K562 (cell line): ENCODE measurements at regions not wholly inside any gene's neighbourhood (a gene's known extent, or its start where the extent isn't known, plus 50 kb on each side); places are given as distances from the start of the nearest gene placed in this dataset.

Experiments
- ATAC-seq: fragments of 200-7000 bp; cut with Tn5 transposase; 3 replicates; pipeline ENCODE4 v1.9.1; 2020; ENCODE audit warnings: moderate library complexity
- BruUV-seq: library from RNA; stranded (reverse); fragments of 400-500 nt; replicated peaks from 2 replicates; lab custom pipeline; 2021; lab: Mats Ljungman, UMichigan
- CTCF ChIA-PET: fragments of 300-600 bp; formaldehyde crosslinking; extraction: SDS; loops from one replicate; lab custom pipeline; 2021; ENCODE audit warnings: low intra/inter-chr PET ratio; lab: Yijun Ruan, JAX
- POLR2A ChIA-PET: fragments of 300-600, 350-650 bp; sonication (Branson Sonifier 250); formaldehyde crosslinking; extraction: SDS; loops from one replicate; lab custom pipeline; 2021; ENCODE audit warnings: antibody characterized with exemption, inconsistent platforms; lab: Yijun Ruan, JAX
- DNase-seq, 4 experiments: peaks; one replicate each; pipeline versions ENCODE4 v3.0.0 to v3.0.0-alpha.2; 2011 to 2018; ENCODE audit warnings: low spot score in 3 of 4, mixed read lengths in 3 of 4; ENCODE audit errors: extremely low read depth in 1 of 4
- FAIRE-seq: peaks from 2 replicates; lab custom pipeline; 2011; peaks lifted over from hg19 to GRCh38; lab: Jason Lieb, UNC
- H2AFZ ChIP-seq: 2 replicates; pipeline ENCODE4 v1.6.0; 2011; ENCODE audit warnings: low read depth, low read length, control low read depth, inconsistent platforms
- H3K27ac ChIP-seq: fragments of 200-600 bp; 3 replicates; pipeline ENCODE4 v1.8.0; 2011; ENCODE audit warnings: low read depth, mild to moderate bottlenecking, control low read depth, inconsistent platforms, low read length, moderate library complexity, mixed read lengths; ENCODE audit errors: extremely low read depth
- H3K27me3 ChIP-seq, 2 experiments: fragments of 300-600 bp in 1 of 2; 2 replicates in 1 of 2; 3 replicates in 1 of 2; pipeline versions ENCODE4 v1.6.0 to v1.8.0; 2011; ENCODE audit warnings: inconsistent platforms in 2 of 2, low read length in 2 of 2, mild to moderate bottlenecking in 1 of 2, mixed read lengths in 1 of 2, moderate library complexity in 1 of 2; ENCODE audit not compliant: control insufficient read depth in 2 of 2, insufficient read depth in 2 of 2
- H3K36me3 ChIP-seq: fragments of 300-600 bp; 3 replicates; pipeline ENCODE4 v1.8.0; 2011; ENCODE audit warnings: mild to moderate bottlenecking, low read length, inconsistent platforms; ENCODE audit not compliant: control insufficient read depth, insufficient read depth
- H3K4me1 ChIP-seq, 2 experiments: fragments of 200-600 bp in 1 of 2; replicated peaks in 1 of 2; 2 replicates in 1 of 2; 3 replicates in 1 of 2; pipeline versions ENCODE4 v1.5.1 to v1.8.0; 2011; ENCODE audit warnings: inconsistent platforms in 2 of 2, low read length in 2 of 2, mild to moderate bottlenecking in 1 of 2, mixed read lengths in 1 of 2, moderate library complexity in 1 of 2; ENCODE audit not compliant: control insufficient read depth in 2 of 2, insufficient read depth in 2 of 2
- H3K4me2 ChIP-seq: 2 replicates; pipeline ENCODE4 v1.6.1; 2011; ENCODE audit warnings: low read length, control low read depth, inconsistent platforms, mixed read lengths; ENCODE audit not compliant: insufficient read depth
- H3K4me3 ChIP-seq: fragments of 200-600 bp; sonication (generic), shearing (Covaris generic); 2 replicates; pipeline ENCODE4 v1.5.1; 2016; ENCODE audit warnings: control low read depth, inconsistent platforms
- H3K79me2 ChIP-seq: fragments of 200-600 bp; 3 replicates; pipeline ENCODE4 v1.8.0; 2011; ENCODE audit warnings: low read length, inconsistent platforms; ENCODE audit not compliant: control insufficient read depth, insufficient read depth
- H3K9ac ChIP-seq, 2 experiments: 2 replicates each; pipeline versions ENCODE4 v1.6.0 to v1.6.1; 2011; ENCODE audit warnings: low read depth in 2 of 2, low read length in 2 of 2, control low read depth in 1 of 2, inconsistent platforms in 1 of 2, mild to moderate bottlenecking in 1 of 2, mixed read lengths in 1 of 2; ENCODE audit not compliant: insufficient read depth in 1 of 2
- H3K9me1 ChIP-seq: one replicate; pipeline ENCODE4 v1.6.0; 2011; ENCODE audit warnings: inconsistent platforms, mild to moderate bottlenecking, low read length, moderate library complexity; ENCODE audit not compliant: control insufficient read depth, insufficient read depth
- H3K9me3 ChIP-seq: replicated peaks from 2 replicates; pipeline ENCODE4 v1.5.1; 2011; ENCODE audit warnings: low read depth, low read length, inconsistent platforms; ENCODE audit not compliant: control insufficient read depth, insufficient read depth
- H4K20me1 ChIP-seq: replicated peaks from 2 replicates; pipeline ENCODE4 v1.6.1; 2011; ENCODE audit warnings: low read length, inconsistent platforms, mixed read lengths; ENCODE audit not compliant: control insufficient read depth, insufficient read depth
- BACH1 ChIP-seq: fragments of 200-800 bp; sonication (Bioruptor generic); IDR thresholded peaks from 2 replicates; pipeline ENCODE4 v1.6.1; 2016; ENCODE audit warnings: missing genetic modification characterization, missing compliant biosample characterization
- CEBPB ChIP-seq: fragments of 450-650 bp; IDR thresholded peaks from 2 replicates; pipeline ENCODE4 v1.6.1; 2016; ENCODE audit warnings: missing genetic modification characterization, missing compliant biosample characterization
- GATAD2B ChIP-seq: fragments of 450-650 bp; IDR thresholded peaks from 2 replicates; pipeline ENCODE4 v1.6.1; 2017; ENCODE audit warnings: mild to moderate bottlenecking, borderline replicate concordance
- HCFC1 ChIP-seq: IDR thresholded peaks from 2 replicates; pipeline ENCODE4 v1.6.1; 2012; ENCODE audit warnings: low read depth, low read length, improper control_type of control experiment
- JUN ChIP-seq, 2 experiments: sonication (generic) in 1 of 2; formaldehyde crosslinking in 1 of 2; IDR thresholded peaks; 2 replicates each; pipeline versions ENCODE4 v1.6.1 to v1.8.0; 2012 to 2022; ENCODE audit warnings: borderline replicate concordance in 2 of 2, mild to moderate bottlenecking in 2 of 2, improper control_type of control experiment in 1 of 2, low read depth in 1 of 2, low read length in 1 of 2, missing genetic modification reagents in 1 of 2
- MAX ChIP-seq: sonication (generic); formaldehyde crosslinking; IDR thresholded peaks from 2 replicates; pipeline ENCODE4 v1.9.0; 2022; ENCODE audit warnings: mild to moderate bottlenecking, missing genetic modification reagents
- MEF2A ChIP-seq: IDR thresholded peaks from 2 replicates; pipeline ENCODE4 v1.6.1; 2011; ENCODE audit warnings: low read depth, mild to moderate bottlenecking, low read length, moderate library complexity; ENCODE audit not compliant: control insufficient read depth
- PRMT5 ChIP-seq: sonication (generic); formaldehyde crosslinking; IDR thresholded peaks from 2 replicates; pipeline ENCODE4 v1.5.0; 2020; ENCODE audit warnings: missing genetic modification reagents
- RAD21 ChIP-seq, 2 experiments: fragments of 250-450 bp in 1 of 2; fragments of 450-650 bp in 1 of 2; sonication (Bioruptor Pico) in 1 of 2; formaldehyde crosslinking in 1 of 2; IDR thresholded peaks in 1 of 2; conservative IDR thresholded peaks in 1 of 2; 2 replicates each; pipeline versions ENCODE4 v1.4.0 to v1.8.0; 2020 to 2022; ENCODE audit warnings: mild to moderate bottlenecking in 2 of 2, moderate library complexity in 1 of 2
- TARDBP ChIP-seq: fragments of 450-650 bp; IDR thresholded peaks from 2 replicates; pipeline ENCODE4 v1.6.1; 2016
- ZNF717 ChIP-seq: fragments of 250-450 bp; sonication (Bioruptor Pico); IDR thresholded peaks from 2 replicates; pipeline ENCODE4 v1.5.0; 2021
- WGBS: fragments of 100-300 bp; shearing (Covaris generic); methylation state at CpG from one replicate; pipeline ENCODE4 v1.1.6; 2016; ENCODE audit warnings: low coverage, mixed read lengths; ENCODE audit not compliant: insufficient coverage; ENCODE audit errors: missing lambda C conversion rate; 5-methylcytosine and 5-hydroxymethylcytosine counted together
- in situ Hi-C: fragments of 300-500 bp; cut with MboI; formaldehyde crosslinking; loops from 4 replicates; pipeline ENCODE4 v1.15.0; 2018; ENCODE audit warnings: inconsistent platforms, mixed read lengths
- intact Hi-C: fragments of 100-400 bp; cut with micrococcal nuclease; formaldehyde crosslinking; loops from 2 replicates; pipeline ENCODE4 v1.14.2; 2022
- TF ChIP-seq, protein P1 (sequence below): sonication (generic); formaldehyde crosslinking; IDR thresholded peaks from 2 replicates; pipeline ENCODE4 v1.8.0; 2022; ENCODE audit warnings: mild to moderate bottlenecking, missing genetic modification reagents

DNA sequence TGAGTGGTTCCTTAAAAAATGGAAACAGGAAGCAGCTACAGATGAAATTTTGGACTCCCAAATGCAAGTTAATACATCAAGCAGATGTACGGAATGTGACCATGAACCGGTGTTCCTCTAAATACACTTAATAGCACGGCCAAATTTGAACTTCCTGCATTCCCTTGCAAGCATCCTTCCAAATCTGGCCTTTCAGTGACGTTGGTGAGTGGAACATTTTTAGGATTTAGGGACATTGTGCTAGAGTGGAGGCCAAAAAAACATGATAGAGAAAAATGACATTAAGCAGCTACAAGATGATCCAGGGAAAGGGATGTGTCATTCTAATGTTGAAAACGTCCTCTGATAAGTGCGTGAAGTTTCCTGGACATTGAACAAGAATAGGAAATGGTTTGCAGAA lies 62.1 kb downstream of the CTAGE1 start:
- no peak overlapping the region for H3K4me3 ChIP-seq
- H3K36me3 ChIP-seq = no peaks in the 10 kb centered on the region
- peaks cover 15 to 24% of the 10 kb centered on the region in 2 experiments for H3K27me3 ChIP-seq
- no peaks in the 10 kb centered on the region for H3K79me2 ChIP-seq
- ChIA-PET CTCF (no interaction called here), POLR2A (no interaction called here)
- in situ Hi-C loops = no loop called here
- no peak overlapping the region for H3K9ac ChIP-seq
- H2AFZ ChIP-seq = no peak overlapping the region
- intact Hi-C loops = no loop called here
- under 1% methylated on average over 6 of the region's 6 CpGs for WGBS
- BruUV-seq = no TSS peak
- ATAC-seq = no peak
- H4K20me1 ChIP-seq = no peaks in the 10 kb centered on the region
- DNase-seq = no peak
- H3K4me1 ChIP-seq = no peaks in the 10 kb centered on the region
- no peaks in the 10 kb centered on the region for H3K9me1 ChIP-seq
- no peak for TF ChIP-seq MEF2A
- no peak for TF ChIP-seq MAX (CRISPR knock-in tag)
- no peak for TF ChIP-seq TARDBP
- no peak for TF ChIP-seq GATAD2B
- no peak for TF ChIP-seq ZNF717 (CRISPR knock-in tag)
- TF ChIP-seq RAD21 (CRISPR knock-in tag; conservative IDR thresholded peaks at IDR 0.05 in 1 of 2, IDR thresholded peaks at IDR 0.05 in 1 of 2) = no peak
- no peak for TF ChIP-seq JUN (IDR thresholded peaks at IDR 0.05; ENCODE audit: borderline replicate concordance, low read depth, low read length)
- no peak for TF ChIP-seq JUN (CRISPR knock-in tag; IDR thresholded peaks at IDR 0.05; ENCODE audit: borderline replicate concordance)
- TF ChIP-seq BACH1 (tag) = no peak
- TF ChIP-seq, protein P1, sequence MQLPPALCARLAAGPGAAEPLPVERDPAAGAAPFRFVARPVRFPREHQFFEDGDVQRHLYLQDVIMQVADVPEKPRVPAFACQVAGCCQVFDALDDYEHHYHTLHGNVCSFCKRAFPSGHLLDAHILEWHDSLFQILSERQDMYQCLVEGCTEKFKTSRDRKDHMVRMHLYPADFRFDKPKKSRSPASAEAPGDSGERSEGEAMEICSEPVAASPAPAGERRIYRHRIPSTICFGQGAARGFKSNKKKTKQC (CRISPR knock-in tag) = no peak
- no peak for TF ChIP-seq CEBPB (tag)
- no peak for TF ChIP-seq HCFC1
- no peak for TF ChIP-seq PRMT5
- FAIRE-seq = no peak
- no peak overlapping the region for H3K4me2 ChIP-seq
- H3K9me3 ChIP-seq = no peaks in the 10 kb centered on the region
- no peak overlapping the region for H3K27ac ChIP-seq
